Fibroblast of upper back skin (primary cell): ENCODE measurements at regions not wholly inside any gene's neighbourhood (a gene's known extent, or its start where the extent isn't known, plus 50 kb on each side); places are given as distances from the start of the nearest gene placed in this dataset.
A peak's percentile ranks its signal among the peaks of the same experiment; 100 is the strongest.

Source experiments
- DNase-seq: peaks from one replicate; pipeline ENCODE4 v3.0.0-alpha.2; 2013

DNA sequence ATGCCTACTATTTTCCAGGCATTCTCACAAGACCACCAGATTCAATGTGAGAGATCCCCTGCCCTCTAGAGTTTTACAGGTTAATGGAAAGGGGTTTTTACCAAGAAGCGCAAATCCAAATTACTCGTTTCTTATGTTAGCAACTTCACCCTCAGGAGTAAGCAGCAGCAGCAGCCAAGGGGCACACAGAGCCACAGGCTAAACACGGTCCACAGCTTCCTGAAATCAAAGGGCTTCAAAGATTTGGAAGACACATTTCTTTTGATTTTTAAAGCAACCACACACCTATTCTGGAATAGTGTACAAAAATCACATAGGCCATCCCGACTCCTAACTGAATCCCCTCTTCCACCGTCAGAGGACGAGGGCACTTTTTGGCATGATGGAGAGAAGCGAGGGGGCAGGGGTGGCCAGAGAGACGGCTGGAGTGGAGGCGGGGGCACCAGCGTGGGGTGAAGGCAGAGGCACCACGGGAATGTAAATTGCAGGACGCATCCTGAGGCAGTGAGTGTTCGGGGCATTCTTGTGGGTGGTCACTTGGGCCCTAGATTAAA, 107.0 kb downstream of the ARF6 start:
- DNase-seq, result no peak

DNA sequence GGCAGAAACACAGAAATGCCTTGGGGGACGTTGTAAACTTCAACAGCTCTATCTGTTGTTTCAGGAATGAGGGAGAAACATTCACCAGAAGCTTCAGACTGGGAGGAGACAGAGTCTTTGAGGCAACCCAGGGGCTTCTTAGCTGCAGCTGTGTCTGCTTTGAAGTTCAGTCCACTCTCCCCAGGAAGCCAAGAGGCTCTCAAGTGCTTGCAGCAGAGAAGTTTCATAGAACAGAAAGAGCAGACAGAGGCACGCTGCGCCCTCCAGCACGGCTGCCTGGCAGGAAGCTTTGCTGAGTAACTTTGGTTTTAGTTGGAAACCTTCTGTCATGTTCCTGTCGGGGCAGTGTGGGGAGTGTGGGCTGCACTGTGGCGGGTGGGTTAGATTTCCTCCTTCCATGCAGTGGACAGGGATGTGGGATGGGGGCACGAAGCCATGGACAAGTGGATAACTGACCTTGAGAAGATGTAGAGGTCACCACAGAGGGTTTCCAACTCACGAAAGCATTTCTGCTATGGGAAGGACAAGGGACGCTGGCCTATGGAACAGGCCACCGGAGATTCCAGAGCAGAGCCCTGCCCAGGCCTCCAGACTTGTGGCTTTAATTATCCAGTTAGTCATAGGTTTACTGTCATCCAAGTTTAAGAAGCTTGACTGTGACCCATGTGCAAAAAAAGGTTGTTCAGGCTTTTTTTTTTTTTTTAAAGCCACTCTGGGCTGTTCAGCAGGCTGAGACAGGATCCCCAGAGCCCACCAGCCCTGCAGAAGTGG, 107.7 kb downstream of the ARF6 start:
- peak; percentile 93 for DNase-seq

DNA sequence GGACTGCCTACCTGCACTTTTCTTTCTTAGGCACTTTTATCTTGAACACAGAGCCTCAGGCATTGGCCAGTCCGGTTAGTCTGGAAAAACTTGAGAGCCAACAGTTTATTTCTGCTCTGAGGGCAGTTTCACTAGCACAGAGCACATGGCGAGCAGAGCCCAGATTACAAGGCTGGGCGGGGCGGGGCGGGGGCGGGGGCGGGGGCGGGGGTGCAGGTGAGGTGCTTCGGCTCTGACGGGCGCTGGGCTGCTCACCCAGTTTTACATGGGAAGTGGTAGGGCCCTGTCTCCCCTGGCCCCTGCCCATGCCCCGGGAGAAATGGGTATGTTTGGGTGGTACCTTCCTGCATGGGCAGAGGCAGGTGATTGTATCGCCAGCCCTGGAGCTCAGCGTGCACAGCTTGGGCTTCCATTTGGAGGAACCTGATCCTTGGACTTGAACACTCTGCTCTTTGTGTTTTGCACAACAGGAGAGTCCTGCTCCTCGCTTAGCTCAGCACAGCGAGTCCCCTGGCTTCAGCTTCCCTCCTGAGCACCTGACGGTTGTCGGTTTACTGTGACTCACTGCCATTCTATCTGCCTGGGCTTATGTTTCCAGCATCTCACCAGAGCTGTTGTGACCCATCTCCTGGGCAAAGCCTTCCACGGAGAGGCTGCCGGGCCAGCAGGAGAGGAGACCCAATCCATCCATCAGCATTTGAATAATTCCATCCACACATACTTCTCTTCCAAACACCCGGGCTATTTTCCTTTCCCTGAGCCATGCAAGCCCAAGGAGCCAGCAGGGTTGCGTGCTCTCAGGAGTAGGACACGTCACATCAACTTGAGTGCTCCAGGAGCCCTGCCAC, 108.5 kb downstream of the ARF6 start:
- peak; percentile 63 for DNase-seq

DNA sequence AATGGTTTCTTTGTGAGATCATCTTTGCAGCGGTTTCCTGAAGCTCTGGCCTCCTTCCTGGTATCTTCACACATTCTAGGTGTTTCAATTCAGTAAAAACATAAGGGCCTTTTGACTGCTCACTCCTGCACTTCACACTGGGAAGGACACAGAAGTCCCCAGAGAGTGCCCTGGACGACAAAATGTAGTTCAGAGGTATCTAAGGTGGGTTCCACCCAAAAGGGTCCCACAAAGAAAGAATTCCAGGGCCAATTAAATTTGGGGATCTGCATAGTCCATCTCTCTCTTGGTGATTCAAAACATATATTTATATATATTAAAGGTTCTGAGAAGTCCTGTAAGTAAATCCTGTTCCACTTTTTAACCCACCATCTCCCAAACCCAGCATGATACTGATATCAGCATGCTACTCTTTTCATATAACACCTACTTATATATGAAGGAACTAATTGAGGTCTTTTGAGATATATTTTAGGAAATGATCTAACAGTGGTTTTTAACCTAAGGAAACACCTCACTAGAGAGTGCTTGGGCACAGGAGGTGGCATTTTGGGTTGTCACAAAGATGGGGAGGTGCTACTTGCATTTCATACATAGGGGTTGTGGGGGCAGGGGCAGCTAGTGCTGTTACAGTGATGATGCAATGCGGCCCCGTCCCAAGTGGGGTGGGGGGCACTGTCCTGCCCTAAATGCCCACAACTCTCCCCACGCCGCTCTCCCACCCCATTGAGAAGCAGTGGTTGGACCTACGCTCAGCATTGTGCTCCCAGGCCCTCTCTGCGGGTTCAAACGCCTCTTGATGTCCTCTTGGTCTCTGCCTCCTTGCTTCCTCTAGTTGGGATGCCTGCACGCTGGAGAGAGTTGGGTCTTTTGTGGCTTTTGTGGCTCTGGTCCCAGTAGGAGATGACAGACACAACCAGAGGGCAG, 109.4 kb downstream of the ARF6 start:
- no peak for DNase-seq

DNA sequence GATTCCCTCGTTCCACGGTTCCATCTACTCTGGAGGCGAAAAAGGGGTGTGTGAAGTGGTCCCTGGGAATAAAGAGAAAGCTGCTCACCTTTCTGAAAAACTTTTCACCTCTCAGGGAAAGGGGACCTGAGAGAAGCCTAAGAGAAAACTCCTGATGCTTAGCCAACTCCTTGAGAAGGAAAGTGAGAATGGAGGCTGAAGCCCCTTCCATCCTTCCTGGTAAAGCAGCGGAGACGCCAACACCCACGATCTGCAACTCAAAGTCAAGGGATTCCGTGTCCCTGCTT, 110.0 kb downstream of the ARF6 start:
- no peak for DNase-seq

DNA sequence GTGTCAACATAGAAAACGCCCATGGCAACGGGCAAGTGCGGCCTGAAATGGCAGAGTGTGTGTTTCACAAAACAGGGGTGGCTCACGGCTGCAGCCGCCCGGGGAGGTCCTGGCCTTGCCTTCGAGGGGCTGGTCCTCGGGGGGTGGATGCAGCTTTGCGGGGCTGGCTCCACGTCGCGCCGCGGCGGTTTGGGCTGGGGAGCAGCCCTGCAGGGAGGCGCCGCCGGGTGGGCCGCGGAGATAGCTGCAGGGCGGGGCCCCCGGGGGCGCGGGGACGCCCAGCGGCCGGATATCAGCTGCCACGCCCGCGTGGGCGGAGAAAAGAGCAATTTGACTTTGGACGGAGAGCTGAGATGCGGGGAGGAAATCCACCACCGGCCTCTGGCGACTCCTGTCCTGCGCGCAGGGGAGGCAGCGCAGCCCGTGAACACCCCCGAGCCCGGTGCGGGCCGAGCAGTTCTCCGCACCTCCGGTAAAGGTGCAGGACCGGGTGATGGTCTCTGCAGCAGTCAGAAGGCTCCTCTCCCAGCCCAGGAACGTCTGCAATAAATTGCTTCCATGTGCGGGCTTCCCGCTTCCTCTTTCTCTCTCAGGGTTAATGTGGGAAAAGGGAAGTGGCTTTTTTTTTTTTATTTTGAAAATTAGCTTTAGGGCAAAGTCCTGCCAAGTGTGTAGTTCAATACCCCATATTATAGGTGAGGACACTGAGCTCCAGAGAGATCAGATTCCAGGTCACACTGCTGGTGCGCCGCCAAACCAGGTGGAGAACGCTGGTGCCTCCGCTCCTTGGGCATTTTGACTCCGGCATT, 110.5 kb downstream of the ARF6 start:
- peak; percentile 44 for DNase-seq

DNA sequence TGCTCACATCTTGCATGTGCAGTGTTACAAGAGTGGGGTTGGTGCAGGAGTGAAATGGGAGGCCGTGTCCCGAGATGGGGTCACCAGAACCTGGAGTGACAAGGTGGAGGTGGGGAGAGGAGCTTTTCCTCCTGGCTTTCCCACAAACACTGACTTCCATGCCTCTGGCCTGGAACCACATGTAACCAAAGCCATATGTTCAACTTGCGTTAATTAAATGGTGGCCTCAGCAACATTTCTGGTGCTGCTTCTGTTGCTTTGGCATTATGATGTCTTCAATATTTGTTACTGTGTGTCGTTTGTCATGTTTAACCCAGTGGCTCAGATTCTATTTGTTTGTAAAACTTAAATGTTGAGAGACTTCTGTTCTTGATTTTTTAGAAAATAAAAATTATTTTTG, 110.2 kb downstream of the VCPKMT start:
- DNase-seq, result no peak

DNA sequence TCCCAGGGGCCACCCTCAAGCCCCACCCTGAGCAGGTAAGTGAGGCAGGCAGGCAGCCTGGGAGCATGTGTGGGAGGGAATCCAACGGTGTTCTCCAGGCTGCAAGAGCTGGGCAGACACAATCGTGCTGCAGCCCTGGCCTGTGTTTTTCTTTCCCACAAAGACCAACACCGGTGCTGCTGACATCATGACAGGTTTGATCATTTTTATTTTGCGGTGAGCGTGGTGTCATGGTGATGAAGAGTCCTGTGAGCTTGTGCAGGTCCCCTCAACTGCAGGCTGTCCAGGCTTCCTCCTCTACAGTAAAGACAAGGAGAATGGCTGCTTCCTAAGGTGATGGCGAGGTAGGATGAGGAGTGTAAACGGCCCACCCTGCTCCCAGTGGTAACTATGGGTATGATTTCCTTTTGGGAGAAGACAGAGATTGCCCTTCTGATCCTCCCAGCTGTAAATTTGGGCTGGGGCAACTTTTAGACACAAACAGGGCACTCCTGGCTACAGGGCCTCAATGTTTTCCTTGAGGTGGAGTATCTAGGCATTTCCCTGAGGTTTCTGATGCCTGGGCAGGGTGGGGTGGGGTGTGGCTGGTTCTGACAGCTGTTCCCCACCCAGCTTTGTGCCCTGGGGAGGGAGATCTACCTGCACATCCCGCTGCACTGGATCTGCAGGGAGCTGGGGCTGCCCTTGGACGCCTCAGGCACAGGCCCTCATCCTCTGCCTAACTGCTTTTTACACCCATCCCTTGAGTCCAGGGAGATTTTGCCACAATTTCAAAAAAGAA, 109.1 kb downstream of the VCPKMT start:
- DNase-seq, result no peak

DNA sequence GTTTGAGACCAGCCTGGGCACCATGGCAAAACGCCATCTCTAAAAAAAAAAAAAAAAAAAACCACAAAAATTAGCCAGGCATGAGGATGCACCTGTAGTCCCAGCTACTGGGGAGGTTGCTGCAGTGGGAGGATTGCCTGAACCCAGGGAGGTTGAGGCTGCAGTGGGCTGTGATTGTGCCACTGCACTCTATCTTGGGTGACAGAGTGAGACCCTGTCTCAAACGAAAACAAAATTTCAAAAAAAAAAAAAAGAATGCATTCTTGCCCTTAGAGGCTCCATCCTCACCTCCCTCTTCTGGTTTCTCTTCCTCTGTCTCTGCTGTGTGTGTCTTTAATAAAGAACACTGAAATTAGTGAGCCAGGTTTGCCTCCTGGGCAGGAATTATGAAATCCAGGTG, 107.8 kb downstream of the VCPKMT start:
- no peak for DNase-seq

DNA sequence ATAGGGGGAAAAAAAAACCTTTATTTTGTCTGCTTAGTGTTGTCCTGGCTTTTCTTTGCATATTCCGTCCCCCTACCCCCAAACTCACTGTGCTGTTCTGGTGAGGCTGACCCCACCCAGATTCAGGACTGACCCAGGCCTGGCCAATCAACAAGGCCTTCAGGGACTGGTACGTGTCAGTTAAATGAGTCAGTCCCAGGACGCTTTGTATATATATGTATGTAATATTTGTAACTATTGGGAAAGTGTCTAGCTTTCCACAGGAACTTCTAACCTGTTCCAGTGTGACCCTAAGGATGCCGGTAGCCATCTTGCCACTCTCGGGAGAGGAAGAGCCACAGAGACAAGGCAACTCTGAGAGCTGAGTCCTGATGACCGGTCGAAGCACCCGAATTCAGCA, 107.4 kb downstream of the VCPKMT start:
- DNase-seq, result no peak

DNA sequence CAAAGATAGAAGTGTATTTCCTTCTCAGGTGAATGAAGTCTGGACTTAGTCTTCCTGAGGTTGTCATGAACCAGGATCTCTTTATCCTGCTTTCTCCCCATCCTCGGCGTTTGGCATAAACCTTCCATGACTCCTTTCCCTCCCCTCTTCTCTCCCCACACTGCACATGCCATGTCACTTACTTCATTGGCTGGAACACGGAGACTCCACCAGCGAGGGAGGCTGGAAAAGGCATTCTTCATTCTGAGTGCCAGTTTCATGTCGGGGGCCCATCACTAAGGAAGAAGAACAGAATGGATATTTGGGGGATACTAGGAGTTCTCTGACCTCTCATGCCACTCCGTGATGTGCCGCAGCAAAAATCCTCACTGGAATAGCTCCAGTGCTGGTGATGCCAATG, 105.6 kb downstream of the VCPKMT start:
- no peak for DNase-seq

DNA sequence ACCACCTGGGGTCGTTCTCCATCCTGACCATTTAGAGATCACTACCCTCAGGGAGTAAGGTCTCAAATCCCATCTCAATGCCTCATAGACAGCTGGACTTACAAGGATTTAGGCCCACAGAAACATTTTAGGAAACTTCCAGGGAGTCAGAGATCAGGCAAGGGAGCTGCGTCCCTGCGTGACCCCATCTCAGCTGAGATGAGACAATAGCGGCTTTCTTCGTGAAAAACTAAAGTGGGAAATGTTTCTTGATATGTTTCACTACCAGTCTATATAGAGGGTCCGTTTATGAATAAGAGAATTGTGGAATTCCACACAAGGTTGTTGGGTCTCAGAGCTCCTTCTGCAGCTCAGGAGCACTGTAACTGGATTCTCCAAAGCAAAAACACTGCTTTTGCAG, 105.1 kb downstream of the VCPKMT start:
- no peak for DNase-seq

DNA sequence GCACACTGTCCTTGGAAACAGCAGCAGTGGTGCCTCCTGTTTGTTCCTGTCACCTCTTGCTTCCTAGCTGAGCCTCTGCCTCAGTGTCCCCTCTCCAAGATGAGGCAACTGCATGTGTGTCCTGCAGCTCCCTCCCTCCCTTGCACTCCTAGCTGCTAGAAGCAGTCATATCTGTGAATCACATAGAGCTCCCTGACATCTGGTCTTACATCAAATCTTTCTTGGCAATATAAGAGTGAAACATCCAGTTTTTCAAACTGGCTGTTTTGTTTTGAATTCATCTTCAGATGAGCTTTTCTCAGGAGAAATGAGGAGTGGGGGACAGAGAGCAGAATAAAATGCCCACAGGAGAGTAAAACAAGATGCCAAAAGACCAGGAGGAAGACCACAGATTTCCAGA, 103.7 kb downstream of the VCPKMT start:
- DNase-seq, result peak; percentile 64

DNA sequence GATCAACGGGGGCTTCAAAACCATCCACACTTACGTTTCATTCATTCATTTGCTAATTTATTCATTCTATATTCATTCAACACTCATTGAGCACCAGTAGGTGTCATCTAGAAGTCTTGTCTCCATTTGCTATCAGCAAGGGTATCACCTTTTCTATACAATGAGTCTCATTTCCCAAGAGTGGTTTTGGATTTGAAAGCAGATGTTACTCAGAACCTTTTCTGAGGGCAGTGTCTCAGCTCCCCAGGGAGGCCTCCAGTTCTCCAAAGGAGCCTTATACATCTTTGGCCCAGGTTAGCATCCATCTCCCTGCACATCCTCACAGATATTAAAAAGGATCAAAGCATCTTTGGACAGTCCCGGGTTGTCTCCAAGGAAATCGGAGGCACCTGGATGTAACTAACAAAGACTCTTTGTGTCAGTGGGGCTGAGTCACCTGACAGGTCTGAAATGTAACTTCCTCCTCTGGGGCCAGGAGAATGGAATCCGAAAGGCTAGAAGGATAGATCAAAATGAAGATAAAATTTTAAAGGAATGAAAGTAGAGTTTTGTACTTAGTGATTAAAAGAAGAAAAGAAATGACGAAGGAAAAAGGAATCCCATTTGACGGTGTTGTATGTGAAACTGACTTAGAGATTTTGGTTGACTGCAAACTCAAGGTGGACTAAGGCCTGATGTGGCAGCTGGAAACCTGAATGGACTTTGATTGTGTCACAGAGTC, 103.0 kb downstream of the VCPKMT start:
- DNase-seq, result no peak

DNA sequence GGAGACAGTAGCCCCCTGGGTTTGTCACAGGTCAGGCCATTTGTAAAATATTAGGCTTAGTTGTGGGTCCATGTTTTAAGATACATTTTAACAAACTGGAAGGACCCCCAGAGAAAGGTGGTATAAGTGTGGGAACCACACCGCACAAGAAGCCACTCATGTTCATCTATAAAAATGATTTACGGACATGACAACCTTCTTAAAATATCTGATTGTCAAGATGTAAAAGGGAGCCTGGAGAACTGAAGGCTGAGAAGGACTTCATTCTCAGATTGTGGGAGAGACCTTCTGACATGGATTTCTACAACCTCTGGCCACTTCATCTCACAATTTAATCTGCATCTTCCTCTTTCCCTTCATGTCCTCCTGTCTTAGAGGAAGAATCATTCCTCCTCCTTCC, 102.4 kb downstream of the VCPKMT start:
- DNase-seq, result no peak

DNA sequence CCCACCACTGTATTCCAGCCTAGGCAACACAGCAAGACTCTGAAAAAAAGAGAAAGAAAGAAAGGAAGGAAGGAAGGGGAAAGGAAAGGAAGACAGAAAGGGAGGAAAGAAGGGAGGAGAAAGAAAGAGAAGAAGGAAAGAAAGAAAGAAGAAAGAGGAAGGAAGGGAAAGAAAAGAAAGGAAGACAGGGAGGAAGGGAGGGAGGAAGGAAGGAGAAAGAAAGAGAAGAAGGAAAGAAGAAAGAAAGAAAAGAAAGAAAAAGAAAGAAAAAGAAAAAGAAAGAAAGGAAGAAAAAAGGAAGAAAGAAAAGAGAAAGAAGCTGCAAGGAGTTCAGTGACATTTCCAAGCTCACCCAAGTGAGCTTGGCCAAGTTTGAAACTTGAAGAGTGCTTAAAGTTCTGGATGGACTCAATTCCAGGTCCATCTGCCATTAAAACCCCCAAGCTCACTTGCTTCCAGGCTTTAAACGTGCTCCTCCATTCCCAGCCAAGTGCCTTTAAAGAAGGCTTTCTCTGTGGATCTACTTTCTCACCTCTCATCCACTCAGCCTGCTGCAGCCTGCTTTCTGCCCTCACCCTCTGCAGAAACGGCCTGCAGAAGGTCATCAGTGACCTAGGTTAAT, 101.5 kb downstream of the VCPKMT start:
- DNase-seq, result no peak

DNA sequence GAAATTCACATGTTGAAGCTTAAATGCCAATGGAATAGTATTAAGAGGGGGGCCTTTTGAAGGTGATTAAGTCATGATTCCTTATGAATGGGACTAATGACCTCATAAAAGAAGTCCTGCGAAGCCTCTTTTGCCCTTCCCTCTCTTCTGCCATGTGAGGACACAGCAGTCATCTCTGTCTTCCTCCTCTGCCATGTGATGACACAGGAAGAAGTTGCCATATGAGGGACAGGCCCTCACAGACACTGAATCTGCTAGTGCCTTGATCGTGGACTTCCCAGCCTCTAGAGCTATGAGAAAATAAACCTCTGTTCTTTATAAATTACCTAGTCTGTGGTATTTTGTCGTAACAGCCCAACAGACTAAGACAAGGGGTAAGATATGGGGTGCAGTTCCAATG, 100.7 kb downstream of the VCPKMT start:
- DNase-seq, result no peak

DNA sequence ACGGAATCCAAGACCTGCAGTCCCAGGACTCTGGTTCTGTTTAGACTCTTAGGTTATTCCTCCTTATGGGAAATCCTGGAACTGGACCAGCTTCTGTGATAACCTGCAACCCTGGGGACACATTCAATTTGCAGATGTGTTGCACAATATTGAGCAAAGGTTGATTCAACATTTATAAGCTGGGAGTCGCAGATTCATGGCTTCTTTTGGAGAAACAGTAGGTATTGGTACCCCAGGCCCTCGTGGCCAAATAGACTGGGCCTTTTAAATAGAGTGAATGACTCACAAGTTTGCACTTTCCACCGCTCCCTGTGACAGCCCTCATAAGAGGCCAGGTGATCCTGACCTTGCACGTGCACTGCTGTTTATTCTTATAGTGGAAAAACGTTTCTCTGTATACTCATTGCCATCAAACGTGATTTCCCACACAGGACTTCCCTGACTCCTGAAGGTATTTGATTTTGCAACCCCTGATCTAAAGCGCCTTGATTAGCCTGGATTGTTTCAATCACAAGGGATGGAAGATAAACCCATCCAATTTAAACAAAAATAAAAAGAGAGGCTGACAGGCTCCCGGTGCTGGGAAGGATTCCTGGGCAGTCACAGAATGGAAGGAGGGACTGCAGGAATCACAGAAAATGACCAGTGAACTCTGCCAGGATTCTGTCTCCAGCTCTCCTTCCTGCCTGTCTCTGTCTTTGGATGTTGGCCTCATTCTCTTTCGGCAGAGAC, 98.0 kb downstream of the VCPKMT start:
- no peak for DNase-seq

DNA sequence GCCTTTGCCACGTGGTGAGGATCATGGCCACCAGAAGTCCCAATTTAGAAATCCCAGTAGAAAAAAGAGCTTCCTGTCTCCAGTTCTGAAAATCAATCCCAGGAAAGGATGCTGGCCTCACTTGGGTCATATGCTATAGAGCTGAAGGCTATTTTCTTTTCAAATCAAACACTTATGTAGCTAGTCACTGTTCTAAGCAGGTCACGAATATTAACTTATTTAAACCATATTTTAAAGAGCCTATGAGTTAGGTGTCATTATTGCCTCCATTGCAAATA, 97.5 kb downstream of the VCPKMT start:
- no peak for DNase-seq

DNA sequence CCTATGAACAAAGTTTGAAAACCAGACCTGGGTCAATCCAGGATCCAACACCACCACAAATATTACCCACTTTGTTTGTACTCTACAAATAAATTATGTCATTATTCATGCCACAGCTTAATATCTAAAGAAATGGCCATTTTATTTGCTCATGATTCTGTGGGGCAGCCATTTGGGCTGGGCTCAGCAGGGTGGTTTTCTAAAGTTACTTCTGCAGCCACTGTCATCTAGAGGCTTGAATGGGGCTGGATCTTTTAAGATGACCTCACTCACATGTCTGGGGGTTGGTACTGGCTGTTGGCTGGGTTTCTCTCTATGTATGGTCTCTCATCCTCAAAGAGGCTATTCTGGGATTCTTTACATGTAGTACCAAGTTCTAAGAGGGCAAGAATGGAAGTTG, 96.2 kb downstream of the VCPKMT start:
- no peak for DNase-seq
